Activated B cell treated with CpG ODN at 0.5 μM for 24 hours (primary cell): ENCODE measurements at regions not wholly inside any gene's neighbourhood (a gene's known extent, or its start where the extent isn't known, plus 50 kb on each side); places are given as distances from the start of the nearest gene placed in this dataset.

Source experiments
- ATAC-seq: fragments of 200-7000 bp; cut with Tn5 transposase; one replicate; pipeline ENCODE4 v1.10.0; 2021; ENCODE audit warnings: low read depth, mild to moderate bottlenecking, moderate library complexity
- CTCF ChIA-PET: fragments of 350-600 bp; sonication (Branson Sonifier 250); formaldehyde crosslinking; loops from one replicate; lab custom pipeline; 2021; ENCODE audit warnings: antibody characterized with exemption; lab: Charles Lee
- POLR2A ChIA-PET: fragments of 350-600 bp; sonication (Branson Sonifier 250); formaldehyde crosslinking; loops from one replicate; lab custom pipeline; 2021; ENCODE audit warnings: antibody characterized with exemption; lab: Charles Lee
- DNase-seq: peaks from one replicate; pipeline ENCODE4 v3.0.0; 2022
- H3K27ac Mint-ChIP-seq: one replicate; pipeline ENCODE4 v1.8.0; 2020; ENCODE audit warnings: mixed read lengths
- H3K27me3 Mint-ChIP-seq: one replicate; pipeline ENCODE4 v1.8.0; 2021; ENCODE audit warnings: mixed read lengths
- H3K36me3 Mint-ChIP-seq: one replicate; pipeline ENCODE4 v1.8.0; 2021; ENCODE audit warnings: low read depth, mixed read lengths
- H3K4me1 Mint-ChIP-seq: one replicate; pipeline ENCODE4 v1.8.0; 2021; ENCODE audit warnings: mixed read lengths
- H3K4me3 Mint-ChIP-seq: one replicate; pipeline ENCODE4 v1.8.0; 2020; ENCODE audit warnings: mild to moderate bottlenecking, mixed read lengths
- H3K9me3 Mint-ChIP-seq: one replicate; pipeline ENCODE4 v1.8.0; 2020; ENCODE audit warnings: mixed read lengths
- CTCF ChIP-seq: fragments of 200-600 bp; IDR thresholded peaks from one replicate; pipeline ENCODE4 v1.8.0; 2022; ENCODE audit warnings: antibody characterized with exemption, mild to moderate bottlenecking
- intact Hi-C: fragments of 100-400 bp; cut with micrococcal nuclease; formaldehyde crosslinking; loops from one replicate; pipeline ENCODE4 v1.15.1; 2024

GRCh38 chr3:30131191-30131590 is 475.2 kb upstream of the TGFBR2 start:
- CTCF ChIA-PET = interaction anchor here (1.0 kb wide), 1 partner anchor 68 kb away, joined by 3 read pairs; no protein-coding TSS in a partner anchor
- POLR2A ChIA-PET = no interaction called here
- H3K4me1 Mint-ChIP-seq = no peaks in the 10 kb centered on the region
- H3K9me3 Mint-ChIP-seq = peaks cover 6% of the 10 kb centered on the region
- no peak for ATAC-seq
- no peak overlapping the region for H3K27ac Mint-ChIP-seq
- TF ChIP-seq CTCF = no peak
- no peak overlapping the region for H3K4me3 Mint-ChIP-seq
- intact Hi-C loops = no loop called here
- no peaks in the 10 kb centered on the region for H3K36me3 Mint-ChIP-seq
- no peak for DNase-seq
- H3K27me3 Mint-ChIP-seq = peaks cover 2% of the 10 kb centered on the region

- no peak for TF ChIP-seq CTCF
- peaks cover 7% of the 10 kb centered on the region for H3K9me3 Mint-ChIP-seq
- no peaks in the 10 kb centered on the region for H3K27me3 Mint-ChIP-seq
- H3K36me3 Mint-ChIP-seq = no peaks in the 10 kb centered on the region
- no peaks in the 10 kb centered on the region for H3K4me1 Mint-ChIP-seq
- DNase-seq (no peak), ATAC-seq (no peak)
- CTCF ChIA-PET = no interaction called here
- POLR2A ChIA-PET = no interaction called here
- no peak overlapping the region for H3K4me3 Mint-ChIP-seq
- intact Hi-C loops = loop anchor here (5.0 kb wide), 1 partner anchor 47 kb away; no protein-coding TSS in a partner anchor
- H3K27ac Mint-ChIP-seq = no peak overlapping the region
These were observed 471.2 kb upstream of the TGFBR2 start for GRCh38 chr3:30135190-30135589.

DNA sequence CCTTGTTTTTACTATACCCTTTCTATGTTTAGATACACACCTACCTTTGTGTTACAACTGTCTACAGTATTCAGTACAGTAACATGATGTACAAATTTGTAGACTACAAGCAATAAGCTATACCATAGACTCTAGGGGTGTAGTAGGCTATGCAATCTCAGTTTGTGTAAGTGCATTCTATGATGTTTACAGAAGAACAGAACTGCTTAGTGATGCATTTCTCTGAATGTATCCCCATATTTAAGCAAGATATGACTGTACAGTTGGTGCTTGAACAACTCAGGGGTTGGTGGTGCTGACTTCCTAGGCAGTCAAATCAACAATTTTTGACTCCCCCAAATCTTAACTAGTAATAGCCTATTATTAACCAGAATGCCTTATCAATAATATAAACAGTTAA is 467.1 kb upstream of the TGFBR2 start:
- no peaks in the 10 kb centered on the region for H3K27me3 Mint-ChIP-seq
- H3K36me3 Mint-ChIP-seq = no peaks in the 10 kb centered on the region
- no peak for ATAC-seq
- no peak for DNase-seq
- TF ChIP-seq CTCF = no peak
- POLR2A ChIA-PET = no interaction called here
- CTCF ChIA-PET = no interaction called here
- H3K4me3 Mint-ChIP-seq = no peak overlapping the region
- no peak overlapping the region for H3K27ac Mint-ChIP-seq
- H3K4me1 Mint-ChIP-seq = no peaks in the 10 kb centered on the region
- intact Hi-C loops = loop anchor here (5.0 kb wide), 1 partner anchor 43 kb away; no protein-coding TSS in a partner anchor
- peaks cover 7% of the 10 kb centered on the region for H3K9me3 Mint-ChIP-seq

DNA sequence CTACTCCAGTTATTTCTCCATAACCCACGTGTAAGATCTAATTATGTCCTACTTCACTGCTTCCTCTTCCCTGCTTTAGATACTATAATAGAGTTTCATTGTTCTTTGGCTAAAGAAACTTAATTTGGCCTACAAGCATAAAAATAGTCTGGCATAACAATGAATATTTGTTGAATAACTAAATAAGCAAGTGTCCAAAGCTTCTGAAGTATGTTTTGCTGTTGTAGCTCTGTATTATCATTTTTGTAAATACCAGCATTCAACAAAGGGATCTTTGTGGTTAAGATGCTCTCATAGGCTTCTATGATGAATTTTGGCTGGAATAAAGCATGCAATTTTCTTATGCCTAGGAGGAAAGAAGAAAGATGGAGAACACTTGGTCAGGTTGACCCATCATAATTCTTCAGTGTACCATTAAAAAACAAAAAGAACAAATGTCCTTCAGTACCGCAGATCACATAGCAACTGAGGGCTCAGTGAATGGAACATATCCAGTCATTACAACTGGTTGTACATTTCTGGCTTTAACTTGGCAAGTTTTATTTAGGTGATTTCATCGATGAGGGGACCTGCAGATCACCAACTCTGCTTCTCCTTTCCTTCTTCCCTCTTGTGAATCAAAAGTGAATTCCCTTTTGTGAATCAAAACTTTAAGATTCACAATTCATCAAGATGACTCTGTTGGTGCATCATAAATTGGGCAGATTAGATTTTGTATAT is 465.9 kb upstream of the TGFBR2 start:
- no peak for ATAC-seq
- Mint-ChIP-seq H3K27me3 (no peaks in the 10 kb centered on the region), H3K4me3 (no peak overlapping the region), H3K36me3 (no peaks in the 10 kb centered on the region), H3K4me1 (no peaks in the 10 kb centered on the region), H3K9me3 (peaks cover 7% of the 10 kb centered on the region), H3K27ac (no peak overlapping the region)
- intact Hi-C loops = no loop called here
- TF ChIP-seq CTCF = no peak
- DNase-seq = no peak
- ChIA-PET CTCF (no interaction called here), POLR2A (no interaction called here)

DNA sequence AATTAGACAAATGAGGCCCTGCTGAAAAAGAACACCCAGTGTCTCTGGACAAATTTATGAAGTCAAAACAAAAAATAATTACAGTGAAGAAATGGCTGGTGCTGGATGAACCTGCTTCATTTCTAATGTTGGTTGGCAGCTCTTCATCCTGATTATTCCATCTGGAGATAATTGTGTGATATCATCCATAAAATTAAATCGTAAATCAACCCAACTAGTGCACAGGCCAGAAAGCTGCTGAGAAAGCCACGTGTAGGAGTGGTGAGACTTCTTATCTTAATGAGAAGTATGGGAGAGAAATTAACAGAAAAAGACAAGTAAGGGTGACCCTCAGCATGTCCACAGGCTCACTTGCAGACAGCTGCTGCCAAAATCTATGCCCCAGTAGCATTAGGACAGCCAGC is 465.2 kb upstream of the TGFBR2 start:
- no peak overlapping the region for H3K27ac Mint-ChIP-seq
- no peaks in the 10 kb centered on the region for H3K27me3 Mint-ChIP-seq

More for the DNA sequence above, 465.2 kb upstream of the TGFBR2 start:
- DNase-seq (no peak), ATAC-seq (no peak)
- TF ChIP-seq CTCF = no peak
- Mint-ChIP-seq H3K4me3 (no peak overlapping the region), H3K9me3 (peaks cover 4% of the 10 kb centered on the region), H3K4me1 (no peaks in the 10 kb centered on the region), H3K36me3 (no peaks in the 10 kb centered on the region)
- CTCF ChIA-PET = no interaction called here
- POLR2A ChIA-PET = no interaction called here
- intact Hi-C loops = no loop called here
